CD4-positive, alpha-beta T cell treated with Interleukin-1 beta for 1 hour (primary cell): ENCODE measurements at regions not wholly inside any gene's neighbourhood (a gene's known extent, or its start where the extent isn't known, plus 50 kb on each side); places are given as distances from the start of the nearest gene placed in this dataset.

Source experiments
- DNase-seq, 2 donors: peaks; one replicate each; pipeline ENCODE4 v3.0.0-alpha.2; 2020 to 2022

DNA sequence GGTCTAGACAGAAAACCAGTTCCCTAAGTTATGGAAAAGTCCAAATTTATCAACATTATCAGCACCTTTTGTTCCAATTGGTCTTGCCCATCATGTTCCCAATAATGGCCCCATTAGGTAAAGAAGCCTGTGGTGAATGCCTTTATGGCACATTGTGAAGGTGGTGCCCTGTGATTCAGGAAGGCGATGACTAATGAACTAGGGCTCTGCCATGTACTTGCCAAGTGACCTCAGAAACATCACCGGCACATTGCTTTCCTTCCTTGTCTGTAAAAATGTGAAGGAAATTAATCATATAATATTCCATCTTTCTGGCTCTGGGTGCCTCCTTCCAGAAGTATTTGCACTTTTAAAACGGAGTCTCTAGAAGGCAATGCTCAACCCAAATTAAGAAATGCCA, 132.3 kb downstream of the UNC5CL start:
- no peak for DNase-seq

DNA sequence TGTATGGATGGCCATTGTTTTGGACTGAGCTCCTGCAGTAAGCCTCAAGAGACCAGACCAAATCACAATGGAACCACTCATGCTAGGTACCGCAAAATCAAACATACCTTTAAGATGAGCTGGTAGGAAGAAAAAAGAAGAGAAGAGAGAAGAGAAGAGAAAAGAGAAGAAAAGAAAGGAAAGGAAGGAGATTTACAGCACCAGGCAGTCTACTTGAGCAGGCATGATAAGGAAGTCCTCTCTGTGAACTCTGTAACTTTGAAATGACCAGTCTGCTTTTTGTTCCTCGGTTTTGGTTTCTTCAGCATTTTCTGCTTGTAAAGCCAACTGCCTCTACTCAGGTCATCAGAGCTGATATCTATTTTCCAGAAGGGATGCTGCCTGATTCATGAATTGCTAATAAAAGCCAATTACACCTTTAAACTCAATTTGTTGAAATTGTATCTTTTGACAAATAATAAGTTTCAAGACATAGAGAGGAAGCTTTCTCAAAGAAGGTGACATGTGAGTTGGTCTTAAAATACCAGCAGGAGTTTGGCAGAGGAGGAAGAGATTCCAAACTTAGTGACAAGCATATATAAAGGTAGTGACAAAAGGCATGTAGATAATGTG, 134.3 kb downstream of the UNC5CL start:
- DNase-seq = no peak

DNA sequence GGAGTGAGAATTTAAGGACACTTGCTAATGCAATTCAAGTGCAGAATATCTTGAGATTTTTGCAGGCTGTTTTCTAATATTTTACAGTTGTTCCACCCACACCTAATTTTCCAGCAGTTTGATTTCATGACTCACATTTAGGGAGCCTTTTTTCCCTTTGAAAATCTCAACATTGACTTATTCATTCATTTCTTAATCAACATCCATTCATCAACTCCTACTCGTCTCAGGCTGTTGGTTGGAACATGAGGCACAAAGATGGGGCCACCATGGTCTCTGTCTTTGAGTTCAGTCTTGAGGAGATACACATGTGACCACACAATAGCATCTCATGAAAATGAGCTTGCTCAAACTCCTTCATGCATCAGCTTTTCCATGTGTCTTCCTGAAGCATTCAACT, 135.6 kb downstream of the UNC5CL start:
- no peak for DNase-seq

DNA sequence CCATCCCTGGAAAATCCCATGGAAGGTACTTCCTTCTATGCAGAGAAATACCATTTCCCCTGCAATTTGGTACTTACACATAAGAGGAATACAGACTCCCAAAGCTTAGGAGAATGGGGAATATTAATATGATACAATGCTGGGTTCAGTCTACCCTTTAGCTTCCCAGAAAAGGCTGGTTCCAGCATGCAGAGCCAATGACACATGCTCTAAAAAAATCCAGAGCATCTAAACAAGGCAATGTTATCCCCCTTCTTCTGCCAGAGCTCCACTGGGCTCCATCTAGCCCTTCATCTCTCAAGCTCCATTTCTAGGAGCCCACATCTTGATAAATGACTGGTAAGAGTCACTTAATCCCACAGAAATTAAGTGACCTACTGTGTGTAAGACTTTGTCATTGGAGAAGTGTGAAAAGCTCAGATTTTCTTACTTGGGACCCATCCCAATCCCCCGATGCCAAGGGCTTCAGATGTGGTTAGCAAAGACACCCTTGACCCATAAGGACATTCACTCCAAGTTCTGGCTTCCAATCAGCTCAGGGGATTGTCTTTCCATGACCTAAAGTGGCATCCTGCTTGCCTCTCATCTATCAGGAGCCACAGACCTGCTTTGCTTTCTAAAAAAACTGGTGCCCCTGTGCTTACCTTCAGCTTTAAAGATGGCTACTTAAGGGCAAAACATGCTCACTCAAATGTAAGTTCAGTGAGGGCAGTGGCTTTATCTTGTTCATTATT, 137.5 kb downstream of the UNC5CL start:
- no peak for DNase-seq

DNA sequence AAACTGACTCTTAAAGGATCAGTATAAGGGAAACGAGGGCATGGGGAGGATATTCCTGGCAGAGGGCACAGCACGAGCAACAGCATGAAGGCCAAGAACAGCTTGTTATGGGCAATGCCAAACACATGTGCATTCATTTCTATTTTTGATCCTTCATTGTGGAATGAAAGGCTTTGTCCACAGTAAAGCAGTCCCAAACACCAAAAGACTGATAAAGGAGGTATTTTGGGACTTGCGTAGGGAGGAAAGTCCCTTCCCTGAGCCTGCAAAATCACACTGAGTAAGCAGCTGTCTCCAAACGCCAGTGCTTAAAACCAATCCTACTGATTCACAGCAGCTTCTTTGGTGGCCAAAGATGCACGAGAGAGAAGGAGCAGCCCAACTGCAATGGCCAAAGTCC, 138.2 kb downstream of the UNC5CL start:
- no peak for DNase-seq

DNA sequence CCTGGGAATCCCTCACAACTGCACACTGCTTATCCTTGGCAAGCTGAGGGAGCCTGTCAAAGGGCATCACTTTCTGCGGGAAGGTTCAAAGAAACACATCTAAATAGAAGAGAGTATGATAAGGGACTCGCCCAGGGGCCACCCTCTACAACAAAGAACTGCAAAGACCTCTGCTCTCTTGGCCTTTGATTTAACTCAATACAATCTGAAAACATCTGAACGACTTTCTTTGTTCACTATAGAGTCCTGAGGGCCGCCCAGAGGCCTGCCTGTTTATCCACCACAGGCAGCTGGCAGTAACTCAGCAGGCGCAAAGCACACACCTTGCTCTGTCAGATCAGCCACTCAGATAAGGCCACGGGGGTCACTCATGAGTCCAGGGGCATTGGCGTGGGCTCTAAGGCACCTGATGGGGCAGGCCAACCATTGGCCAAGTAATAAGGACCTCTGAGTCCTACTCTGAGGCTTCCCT, 139.3 kb downstream of the UNC5CL start:
- no peak for DNase-seq

DNA sequence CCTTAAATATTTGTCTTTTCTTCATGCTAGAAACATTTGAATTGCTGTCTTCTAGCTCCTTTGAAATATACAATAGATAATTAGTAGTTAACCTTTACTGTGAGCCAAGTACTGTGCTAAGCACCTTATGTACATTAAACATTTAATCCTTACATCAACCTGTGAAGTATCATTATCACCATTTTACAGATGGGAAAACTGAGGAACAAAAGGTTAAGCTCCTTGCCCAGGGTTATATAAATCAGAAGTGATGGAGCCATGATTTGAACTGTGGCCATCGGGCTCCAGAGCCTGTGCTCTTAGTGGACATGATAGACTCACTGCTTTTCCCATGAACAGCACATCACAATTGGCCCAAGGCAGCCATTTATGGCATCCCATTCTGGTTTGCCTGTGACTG, 140.9 kb downstream of the UNC5CL start:
- DNase-seq = no peak

DNA sequence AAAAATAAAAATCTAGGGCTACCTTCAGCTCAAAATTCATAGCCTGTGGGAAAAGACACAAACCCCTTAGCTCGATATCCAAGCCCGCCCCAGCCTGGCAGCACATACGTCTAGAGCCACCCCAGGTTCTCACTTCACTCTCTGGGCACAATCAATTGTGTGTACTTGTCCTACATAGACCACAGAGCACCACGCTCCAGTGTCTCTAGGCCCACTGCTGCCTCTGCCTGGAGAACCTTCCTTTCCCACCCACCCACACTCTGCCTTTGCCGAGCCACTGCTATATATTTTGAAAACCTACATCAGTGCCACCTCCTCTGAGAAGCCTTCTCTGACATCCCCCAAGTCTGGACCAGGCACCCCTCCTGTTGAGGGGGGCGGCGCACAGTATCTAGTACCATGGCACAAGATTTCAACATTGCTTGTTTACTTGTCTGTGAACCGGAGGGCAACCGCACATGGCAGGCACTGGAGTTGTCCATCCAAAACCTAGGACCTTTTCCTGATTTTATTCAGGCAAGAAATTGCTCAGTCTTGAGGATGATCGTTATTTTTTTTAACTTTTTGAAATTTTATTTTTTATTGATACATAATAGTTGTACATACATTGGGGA, 141.5 kb downstream of the UNC5CL start:
- DNase-seq = no peak

DNA sequence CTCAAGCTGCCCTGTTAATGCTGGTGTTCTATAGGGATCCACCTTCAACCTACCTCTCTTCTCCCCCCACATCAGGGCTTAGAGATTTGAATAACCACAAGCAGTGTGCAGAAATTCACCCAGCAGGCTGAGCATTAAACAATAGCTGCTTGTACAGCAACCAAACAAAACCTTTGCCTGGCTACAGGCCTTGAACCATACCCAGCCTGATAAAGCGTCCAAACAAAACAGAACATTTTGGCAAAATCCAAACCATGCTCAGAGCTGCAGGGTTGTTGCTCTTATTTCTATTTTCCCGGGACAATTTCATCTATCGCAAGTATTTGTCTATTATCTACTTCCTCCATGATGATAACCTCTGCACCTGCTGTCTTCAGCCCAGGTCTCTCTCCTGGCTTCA, 142.3 kb downstream of the UNC5CL start:
- no peak for DNase-seq

DNA sequence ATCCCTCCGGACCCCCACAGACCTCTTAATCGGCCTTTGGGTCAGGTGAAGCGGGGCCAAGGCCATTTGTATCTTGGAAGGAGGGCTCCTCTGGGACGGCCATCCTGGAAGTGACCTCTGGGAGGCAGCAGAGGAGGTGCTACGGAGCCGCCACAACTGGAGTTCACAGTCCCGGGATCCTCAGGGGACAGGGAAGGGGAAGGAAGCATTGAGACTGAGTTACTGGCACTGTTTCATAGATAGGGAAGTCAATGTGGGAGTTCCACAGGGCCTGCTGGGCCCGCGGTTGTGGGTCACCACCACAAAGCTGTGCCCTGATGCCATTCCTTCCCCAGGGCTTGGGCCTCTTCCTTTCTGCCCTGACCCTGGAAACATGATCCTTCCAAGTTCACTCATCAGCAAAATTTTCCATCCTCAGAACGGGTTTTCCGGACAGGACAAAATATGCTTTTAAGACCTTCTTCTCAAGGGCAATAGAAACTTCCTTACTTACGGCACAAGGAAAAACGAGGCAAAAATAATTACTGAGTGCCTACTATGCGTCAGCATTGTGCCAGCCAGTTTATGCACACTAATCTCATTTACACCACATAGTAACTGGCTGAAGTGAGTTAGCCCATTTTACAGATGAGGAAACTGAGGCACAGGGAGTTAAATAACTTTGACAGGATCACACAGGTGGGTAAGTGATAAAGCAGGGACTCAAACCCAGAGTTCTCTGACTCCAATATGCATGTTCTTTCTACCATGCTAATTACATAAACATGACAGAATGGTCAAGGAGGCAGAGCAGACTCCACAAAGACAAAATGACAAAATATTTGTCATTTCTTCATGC, 143.8 kb downstream of the UNC5CL start:
- DNase-seq = no peak

DNA sequence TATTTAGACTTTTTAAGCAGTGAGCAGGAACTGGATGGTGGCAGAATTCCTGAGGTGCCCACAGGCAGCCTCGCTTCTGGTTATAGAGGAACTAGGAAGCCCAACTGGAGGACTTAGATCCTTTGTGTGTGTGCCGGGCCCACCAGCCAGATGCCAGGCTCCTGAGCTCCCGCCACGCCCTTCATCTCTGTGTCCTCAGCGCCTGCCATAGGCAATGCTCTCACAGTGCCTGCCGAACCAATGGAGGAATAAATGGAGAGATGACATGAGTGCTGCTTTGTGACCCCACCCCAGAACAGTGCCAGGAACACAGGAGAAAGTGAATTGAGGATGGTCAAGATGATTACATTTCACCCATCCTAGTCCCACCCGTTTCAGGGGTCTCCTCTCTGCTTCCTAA, 146.0 kb downstream of the UNC5CL start:
- DNase-seq = no peak

DNA sequence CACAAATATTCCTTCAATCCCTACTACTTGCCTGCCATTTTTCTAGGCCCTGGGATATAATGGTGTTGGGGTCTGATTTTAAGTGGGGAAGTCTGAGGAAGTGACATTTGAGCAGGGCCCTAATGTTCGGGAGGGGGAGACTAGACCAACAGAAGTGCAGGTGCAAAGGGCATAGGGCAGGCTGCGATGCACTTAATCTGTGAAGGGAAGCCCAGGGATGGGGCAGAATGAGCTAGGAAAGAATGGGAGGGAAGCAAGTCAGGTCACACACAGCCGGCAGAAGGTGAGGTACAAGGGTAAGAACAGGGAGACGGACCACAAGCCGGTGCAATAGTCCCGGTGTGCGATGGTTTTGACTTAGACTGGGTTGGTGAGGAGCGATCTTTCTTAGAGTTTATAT, 146.8 kb downstream of the UNC5CL start:
- no peak for DNase-seq

DNA sequence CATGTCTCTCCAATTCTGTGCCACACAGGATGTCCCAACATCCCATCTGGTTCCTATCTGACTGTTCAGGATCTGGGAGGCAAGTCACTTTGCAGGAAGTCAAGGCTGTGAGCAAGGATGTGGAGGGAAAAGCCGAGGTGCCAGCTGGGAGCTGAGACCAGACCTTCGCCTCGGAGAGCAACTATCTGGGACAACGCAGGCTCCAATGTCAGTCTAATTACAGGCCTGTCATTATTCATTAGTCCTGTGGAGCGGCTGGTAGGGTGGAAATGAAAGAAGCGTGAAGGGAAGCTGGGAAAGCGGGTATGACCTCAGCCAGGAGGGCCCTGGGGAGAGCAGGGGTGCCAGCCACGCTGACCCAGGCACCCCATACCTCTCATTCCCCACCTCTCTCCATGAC, 147.3 kb downstream of the UNC5CL start:
- DNase-seq = no peak

DNA sequence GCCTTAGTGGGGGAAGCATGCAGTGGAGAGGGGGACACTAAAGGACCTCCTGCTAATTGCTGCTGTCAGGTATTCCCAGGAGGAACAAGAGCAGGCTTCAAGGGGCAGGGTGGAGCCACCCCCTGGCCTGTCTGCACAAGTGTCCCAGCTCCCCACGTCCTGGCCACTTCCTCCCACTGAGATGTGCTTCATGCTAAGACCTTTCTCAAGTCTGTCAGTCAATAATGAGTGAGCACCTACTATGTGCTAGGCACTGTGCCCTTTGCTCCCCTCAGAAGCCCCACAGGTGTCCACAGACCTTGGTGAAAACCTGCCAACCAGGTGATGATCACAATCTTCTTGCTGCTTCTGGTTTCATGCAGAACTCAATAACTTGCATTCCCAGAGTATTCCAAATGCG, 147.9 kb downstream of the UNC5CL start:
- DNase-seq = no peak

DNA sequence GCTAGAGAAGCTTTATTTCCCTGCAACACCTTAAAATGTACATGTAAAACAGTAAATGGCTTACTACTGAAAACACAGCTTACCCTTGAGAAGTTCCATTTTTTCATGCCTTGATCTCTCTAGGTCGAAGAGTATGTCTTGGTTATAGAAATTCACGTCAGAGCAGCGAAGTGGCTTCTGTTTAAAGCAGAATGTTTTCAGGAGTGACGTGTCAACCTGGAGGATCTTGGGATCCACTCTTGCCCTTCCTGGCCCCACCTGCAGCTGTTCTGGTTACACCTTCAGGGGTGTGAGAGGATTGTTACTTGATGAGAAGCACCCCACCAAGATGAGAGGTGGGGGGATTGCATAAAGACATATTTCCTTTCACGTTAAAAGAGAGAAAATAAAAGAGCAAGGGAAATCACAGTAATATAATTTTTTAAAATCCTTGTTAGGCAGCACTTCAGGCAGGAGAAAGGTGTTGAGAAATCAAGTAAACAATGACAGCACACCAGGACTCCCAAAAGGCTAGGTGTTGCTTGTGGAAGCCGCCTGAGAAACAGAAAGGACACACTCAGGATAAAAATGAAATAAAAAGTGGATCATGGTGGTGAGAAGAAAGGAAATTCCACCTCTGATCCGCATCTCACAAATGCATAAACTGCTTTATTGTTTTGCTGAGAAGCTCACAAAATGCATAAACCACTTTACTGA, 149.7 kb downstream of the UNC5CL start:
- DNase-seq = no peak

DNA sequence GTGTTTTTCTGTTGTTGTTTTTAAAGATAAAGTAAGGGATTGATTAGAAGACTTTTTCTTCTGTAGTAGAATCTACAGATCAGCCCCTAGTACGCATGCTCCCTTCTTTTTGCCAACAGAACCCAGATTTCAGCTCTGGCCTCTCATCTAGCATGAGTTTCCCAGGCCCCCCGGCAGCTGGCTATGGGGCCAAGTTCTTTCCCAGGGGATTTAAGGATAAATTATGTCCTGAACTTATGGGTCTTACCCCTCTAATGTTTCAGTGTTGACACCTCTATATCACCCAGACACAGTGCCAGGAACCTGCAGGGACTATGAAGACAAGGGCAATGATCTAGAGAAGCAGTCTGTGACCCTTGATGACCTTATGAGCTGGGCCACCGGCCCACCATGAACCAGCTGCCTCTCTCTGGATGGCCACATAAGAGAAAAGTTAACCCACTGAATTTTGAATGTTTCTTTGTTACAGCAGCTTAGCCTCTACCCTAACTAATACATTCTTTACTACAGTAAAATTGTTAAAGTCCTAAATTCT, 150.5 kb downstream of the UNC5CL start:
- DNase-seq = no peak

DNA sequence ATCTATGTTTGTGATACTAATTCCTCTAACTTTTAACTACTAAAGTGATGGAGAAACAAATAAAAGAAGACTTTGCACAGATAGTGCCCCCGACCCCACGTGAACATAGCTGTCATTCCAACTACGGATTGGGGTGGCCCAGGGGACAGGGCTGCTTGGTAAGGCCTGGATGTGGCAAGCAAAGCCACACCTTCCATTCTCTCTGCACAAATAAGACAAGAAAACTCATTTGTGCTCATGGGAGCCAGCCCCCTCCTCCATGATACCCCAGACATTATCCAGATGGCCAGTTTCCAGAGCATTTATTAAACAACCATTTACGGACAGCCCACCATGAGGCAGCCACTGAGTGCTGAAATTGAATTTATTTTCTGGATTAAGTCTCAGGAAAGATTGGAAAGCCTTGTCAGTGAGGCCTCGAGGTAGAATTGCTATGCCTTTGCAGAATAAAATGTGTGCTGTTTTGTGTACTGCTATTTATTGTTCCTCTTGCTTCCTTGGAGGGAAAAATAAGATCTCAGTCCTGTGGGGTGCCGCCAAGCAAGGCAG, 151.2 kb downstream of the UNC5CL start:
- no peak for DNase-seq

DNA sequence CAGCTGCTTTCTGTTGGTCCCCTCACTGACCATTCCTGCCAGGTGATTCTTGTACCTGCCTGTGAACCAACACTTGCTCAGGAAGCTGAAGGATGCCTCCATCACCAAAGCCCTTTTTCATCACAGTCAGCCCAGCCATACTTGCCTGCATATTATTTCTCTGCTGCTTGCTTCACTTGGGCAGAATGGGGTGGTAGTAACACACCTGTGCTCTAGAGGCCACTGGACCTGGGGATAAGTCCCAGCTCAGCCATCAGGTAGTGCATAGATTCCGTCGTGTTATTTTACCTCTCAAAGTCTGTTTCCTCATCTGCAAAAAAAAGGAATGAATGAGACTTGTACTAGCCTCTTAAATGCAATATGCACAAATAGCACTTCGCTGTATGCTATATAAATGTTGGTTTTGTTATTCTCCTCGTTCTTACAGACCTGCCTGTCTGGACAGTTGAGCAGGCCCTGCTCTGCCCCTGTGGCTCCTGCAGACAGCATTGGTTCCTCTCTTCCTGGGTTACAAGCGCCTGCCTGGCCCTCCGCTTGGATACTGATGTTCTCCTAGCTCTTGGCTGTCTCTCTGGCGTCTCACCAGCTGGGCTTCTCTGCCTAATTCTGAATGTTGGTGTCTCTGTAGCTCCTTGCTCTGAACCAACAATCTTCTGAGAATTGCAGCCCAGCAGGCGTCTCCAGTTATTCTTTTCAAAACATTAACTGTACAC, 151.8 kb downstream of the UNC5CL start:
- no peak for DNase-seq

DNA sequence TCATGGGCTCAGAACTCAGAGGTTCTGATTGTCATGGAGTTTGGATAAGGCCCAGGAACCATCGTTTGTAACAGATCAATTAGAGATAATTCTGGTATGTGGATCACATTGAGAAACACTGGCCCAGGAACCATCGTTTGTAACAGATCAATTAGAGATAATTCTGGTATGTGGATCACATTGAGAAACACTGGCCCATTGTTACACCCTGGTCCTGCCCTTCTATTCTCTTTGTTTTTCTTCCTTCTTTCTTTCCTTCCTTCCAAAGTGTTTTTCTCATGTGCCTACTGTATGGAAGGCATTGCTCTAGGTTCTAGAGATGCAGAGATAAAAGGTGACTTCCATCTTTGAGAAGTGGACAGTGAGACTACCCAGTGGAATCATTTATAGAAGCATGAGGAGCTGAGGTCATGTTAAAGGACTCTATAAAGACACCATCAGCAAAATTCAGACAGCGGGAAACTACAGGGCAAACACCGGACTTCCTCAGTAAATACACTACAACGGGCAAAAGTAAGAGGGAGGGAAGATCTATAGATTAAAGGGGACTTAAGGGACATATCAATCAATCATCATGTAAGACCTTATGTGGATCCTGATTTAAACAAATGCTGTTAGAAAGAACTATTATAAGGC, 153.8 kb downstream of the UNC5CL start:
- no peak for DNase-seq

DNA sequence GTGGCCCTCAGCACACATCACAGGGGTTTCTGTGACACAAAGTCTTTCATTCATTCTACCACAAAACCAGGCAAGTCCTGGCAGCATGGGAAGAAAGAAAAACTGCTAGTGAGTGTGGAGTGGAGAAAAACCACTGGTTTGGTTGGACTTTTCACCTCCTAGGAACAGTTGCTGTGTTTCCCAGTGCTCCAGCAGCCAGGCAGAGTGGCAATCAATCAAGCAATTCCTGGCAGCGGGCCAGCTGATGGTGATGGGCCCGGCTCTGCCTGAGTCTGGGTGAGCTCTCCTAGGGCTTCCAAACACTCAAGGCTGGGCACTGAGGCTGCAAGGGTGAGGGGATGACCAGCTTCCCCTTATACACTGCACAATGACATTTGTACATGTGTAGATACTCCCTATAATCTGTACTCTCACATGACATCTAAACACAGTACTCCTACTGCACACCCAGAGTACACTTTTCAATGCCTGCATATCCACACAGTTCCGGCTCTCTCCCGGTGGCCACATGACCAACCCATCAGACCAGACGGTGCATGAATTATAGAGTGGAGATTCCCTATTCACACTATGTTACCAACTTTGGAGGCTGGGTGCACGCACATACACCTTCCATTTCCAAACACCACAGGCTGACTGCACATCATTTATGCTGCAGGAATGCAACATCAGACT, 156.6 kb downstream of the UNC5CL start:
- DNase-seq = no peak
